Hepatocyte (in vitro differentiated cells): ENCODE measurements at regions not wholly inside any gene's neighbourhood (a gene's known extent, or its start where the extent isn't known, plus 50 kb on each side); places are given as distances from the start of the nearest gene placed in this dataset.

Experiments
- CTCF ChIP-seq: fragments of 200-600 bp; sonication (generic); IDR thresholded peaks from 2 replicates; pipeline ENCODE4 v1.5.1; 2016; ENCODE audit warnings: antibody characterized with exemption, mild to moderate bottlenecking; ENCODE audit not compliant: poor library complexity
- EZH2 ChIP-seq: fragments of 200-600 bp; sonication (generic); IDR thresholded peaks from 2 replicates; pipeline ENCODE4 v1.6.1; 2016; ENCODE audit warnings: antibody characterized with exemption, mild to moderate bottlenecking, borderline replicate concordance
- EZH2phosphoT487 ChIP-seq: fragments of 200-600 bp; sonication (generic); IDR thresholded peaks from one replicate; pipeline ENCODE4 v1.6.1; 2018; ENCODE audit warnings: antibody characterized with exemption, mild to moderate bottlenecking, low read depth, moderate library complexity; ENCODE audit not compliant: unreplicated experiment, severe bottlenecking

DNA sequence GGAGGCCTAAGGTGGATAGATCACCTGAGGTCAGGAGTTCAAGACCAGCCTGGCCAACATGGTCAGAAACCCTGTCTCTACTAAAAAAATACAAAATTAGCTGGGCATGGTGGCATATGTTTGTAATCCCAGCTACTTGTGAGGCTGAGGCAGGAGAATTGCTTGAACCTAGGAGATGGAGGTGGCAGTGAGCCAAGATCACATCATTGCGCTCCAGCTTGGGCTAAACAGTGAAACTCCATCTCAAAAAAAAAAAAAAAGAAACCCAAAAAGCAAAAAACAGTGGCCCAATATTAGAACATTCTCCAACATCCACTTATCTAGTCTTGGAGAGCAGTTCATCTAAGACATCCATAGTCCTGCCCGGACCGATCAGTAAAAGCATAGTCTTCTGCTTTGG is 260.4 kb downstream of the MREG start:
- no peak for TF ChIP-seq CTCF
- TF ChIP-seq EZH2, result no peak
- TF ChIP-seq EZH2phosphoT487, result no peak
